GM19025 (cell line): ENCODE measurements at regions not wholly inside any gene's neighbourhood (a gene's known extent, or its start where the extent isn't known, plus 50 kb on each side); places are given as distances from the start of the nearest gene placed in this dataset.
A peak's percentile ranks its signal among the peaks of the same experiment; 100 is the strongest.

ENCODE experiments used
- ATAC-seq: cut with Tn5 transposase; IDR thresholded peaks from one replicate; pipeline ENCODE4 v1.9.1; 2021; ENCODE audit warnings: mild to moderate bottlenecking, low read depth, moderate library complexity; ENCODE audit not compliant: unreplicated experiment

GRCh38 chr2:191598296-191598695 is 79.6 kb upstream of the NABP1 start:
- ATAC-seq = no peak

- ATAC-seq = no peak
Measured at GRCh38 chr2:191601060-191601459, 76.9 kb upstream of the NABP1 start.

GRCh38 chr2:191604154-191604553 is 73.8 kb upstream of the NABP1 start:
- no peak for ATAC-seq

DNA sequence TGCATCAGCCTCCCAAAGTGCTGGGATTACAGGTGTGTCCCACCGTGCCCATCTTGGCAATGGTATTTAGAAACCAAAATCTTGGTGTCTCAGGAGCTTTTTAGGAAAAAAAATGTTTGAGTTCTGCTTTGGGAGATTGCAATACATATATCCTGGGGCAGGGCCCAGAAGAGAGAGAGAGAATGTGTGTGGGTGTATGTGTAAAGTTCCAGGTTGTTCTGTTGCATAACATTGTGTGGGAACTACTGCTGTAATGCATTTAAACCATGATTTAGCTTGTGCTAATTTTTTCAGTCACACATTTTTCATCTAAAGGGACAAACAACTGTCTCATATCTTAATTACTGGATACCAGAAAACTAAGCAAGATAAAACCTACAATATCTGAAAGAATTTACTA is 70.8 kb upstream of the NABP1 start:
- ATAC-seq = no peak

DNA sequence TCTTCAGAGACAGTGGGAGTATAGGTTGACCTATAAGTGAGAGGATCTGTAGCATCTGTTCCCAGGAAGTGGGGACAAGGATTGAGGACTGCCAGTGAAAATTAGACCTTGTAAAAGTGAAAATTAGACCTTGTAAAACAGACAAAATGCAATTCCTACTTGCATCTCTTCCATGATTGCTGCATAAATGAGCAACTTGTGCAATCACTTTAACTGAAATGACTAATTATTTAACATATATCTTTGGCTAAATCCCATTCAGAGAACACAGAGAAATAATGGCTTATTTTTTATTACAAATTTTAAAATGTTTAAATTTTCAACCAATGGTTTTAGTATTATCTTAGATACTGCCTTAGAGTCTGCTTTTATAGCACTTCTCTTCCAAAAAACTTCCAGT is 67.2 kb upstream of the NABP1 start:
- no peak for ATAC-seq

GRCh38 chr2:191611614-191612013 is 66.3 kb upstream of the NABP1 start:
- ATAC-seq = peak; percentile 98

DNA sequence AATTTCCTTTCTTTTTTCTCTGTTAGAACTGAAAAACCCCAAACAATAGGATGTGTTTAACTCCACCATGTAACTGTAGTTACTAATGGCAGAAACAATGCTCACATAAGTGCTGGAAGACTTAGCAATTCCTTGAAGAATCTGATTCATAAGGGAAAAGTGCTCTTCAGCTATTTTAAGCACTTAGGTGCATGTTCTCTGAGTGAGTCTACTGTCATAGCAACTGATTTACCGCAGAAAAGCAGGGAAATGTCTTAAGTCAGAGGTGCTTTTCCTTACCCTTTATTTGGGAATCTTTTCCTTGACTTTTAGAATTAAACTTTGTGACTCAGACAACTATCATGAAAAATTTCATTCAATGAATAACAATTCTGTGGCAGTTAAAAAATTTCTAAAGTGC is 65.4 kb upstream of the NABP1 start:
- no peak for ATAC-seq

DNA sequence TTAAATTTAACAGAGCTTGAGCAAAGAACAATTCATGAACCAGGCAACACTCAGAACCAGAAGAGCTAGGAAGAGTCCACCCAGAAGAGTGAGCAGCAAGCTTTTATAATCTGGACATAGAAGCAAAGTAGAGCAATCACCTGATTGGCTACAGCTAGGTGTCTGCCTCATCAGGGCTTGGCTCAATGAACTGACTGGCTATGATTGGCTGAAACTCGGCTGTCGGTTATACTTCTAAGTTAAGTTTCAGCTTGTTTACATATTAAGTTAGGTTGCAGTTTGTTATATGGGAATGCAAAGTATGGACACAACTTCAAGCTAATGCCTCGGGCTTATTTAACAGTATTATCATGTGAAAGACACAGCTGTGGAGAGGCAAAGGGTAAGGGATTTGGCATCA is 63.2 kb upstream of the NABP1 start:
- no peak for ATAC-seq

- no peak for ATAC-seq
Measured at GRCh38 chr2:191615596-191615995, 62.3 kb upstream of the NABP1 start.

GRCh38 chr2:191617575-191617974 is 60.4 kb upstream of the NABP1 start:
- peak; percentile 78 for ATAC-seq

- no peak for ATAC-seq
Measured at GRCh38 chr2:191618046-191618780, 59.7 kb upstream of the NABP1 start.

DNA sequence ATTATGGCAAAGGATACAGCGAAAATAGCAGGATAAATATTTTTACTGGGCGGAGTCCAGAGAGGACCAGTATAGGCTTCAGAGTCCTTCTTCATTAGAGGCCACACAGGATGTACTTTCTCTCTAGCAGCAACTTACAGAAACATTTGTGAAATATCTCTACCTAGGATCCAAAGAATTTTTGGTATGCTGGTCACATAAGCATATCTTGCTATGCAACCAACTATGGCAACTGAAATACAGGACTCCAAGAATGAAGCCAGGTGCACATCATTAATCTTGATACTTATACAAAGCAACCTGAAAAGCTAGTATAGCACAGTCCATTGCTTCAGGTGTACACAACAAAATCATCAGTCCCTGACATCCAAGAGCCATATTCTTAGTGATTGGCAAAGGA is 59.1 kb upstream of the NABP1 start:
- ATAC-seq = no peak

DNA sequence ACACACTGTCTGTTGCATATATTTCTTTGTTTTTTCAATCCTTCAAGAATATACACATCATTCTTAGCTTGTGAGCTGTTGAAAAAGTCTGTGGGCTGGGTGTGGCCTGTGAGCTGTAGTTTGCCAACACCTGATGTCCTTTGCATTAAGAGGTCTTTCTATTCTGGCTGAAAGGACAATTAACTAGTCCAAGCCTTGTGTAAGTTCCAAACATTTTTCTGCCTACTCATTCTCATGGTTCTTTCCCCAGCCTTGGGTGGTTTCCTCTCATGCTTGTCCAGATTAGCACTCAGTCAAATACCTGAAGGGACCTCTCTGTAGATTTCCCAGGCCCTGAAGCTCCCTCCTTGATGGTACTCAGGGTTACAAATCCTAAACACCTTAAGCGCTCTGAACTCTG is 57.8 kb upstream of the NABP1 start:
- ATAC-seq = no peak

- no peak for ATAC-seq
Measured at GRCh38 chr2:191622374-191623320, 55.3 kb upstream of the NABP1 start.

DNA sequence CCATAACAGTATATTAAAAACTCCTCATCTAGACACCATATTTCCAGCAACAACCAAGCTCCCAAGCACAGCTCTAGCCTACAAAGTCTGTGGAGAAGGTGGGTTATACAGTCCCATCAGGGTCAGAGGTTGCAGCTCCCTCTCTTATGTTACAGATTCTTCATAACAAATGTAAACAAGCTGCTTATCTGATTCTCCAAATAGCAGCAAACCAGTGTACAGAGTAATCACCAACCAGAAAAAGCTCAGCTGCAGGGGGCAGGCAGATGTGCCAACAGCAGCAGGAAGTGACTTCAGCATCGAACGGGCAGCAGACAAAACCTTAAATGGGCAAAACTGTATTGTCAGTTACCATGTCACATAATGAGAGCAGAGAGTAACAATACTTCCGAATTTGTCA is 52.9 kb upstream of the NABP1 start:
- ATAC-seq = peak; percentile 64

DNA sequence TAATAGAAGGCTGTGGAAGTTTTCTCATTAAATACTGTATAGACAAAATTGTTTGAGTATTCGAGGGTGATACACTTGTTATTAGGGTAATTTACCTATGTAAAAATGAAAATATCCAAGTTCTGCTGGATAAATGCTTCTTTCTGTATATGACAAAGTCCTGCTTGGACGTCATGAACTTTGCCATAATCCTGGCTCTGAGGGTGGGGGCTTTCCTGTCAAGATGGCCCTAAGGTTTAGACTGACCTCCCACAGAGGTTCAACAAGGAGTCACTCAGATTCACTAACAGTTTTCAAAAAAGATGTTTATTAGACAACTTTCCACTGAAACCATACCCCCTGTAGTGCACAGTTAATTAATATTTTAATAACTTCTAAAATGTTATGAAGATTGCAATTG is 52.5 kb upstream of the NABP1 start:
- no peak for ATAC-seq

DNA sequence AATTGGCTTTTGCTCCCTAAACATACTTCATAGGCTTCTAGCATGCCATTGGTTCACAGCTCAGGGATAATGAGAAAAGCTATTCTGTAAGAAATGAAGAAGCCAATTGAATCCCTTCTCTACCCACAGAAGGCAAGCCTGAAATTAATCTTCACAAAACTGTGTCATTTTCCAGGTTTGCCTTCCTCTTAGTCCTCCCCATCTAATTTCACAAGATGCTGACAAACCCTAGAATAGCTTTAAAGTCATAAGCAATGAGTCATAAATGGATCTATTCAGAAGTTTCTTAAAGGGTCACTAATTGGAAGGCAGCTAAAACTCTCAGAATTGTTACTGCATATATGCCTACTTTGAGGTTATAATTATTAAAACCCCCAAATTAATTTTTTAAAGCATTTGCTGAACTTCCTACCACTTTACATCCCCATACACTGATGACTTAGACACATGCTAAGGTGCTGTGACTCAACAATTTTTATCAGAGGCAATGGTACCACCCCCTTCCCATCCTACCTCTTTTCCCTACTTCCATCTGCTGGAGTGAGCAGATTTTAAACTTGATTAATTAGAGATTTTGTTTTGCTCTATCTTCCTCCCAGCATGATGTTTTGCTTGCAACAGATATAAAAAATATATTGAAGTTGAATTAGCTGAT is 51.3 kb upstream of the NABP1 start:
- no peak for ATAC-seq

DNA sequence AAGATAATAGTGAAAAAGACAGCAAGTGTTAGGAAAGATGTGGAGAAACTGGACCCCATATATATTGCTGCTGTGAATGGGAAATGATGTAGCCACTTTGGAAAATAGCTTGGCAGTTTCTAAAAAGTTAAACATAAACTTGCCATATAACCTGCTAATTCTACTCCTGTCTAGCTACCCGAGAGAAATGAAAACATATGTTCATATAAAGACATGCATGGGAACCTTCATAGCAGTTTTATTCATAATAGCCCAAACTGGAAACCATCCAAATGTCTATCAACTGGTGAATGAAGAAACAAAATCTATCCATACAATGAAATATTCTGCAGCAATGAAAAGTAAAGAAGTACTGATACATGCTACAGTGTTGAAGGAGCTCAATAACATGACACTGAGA is 50.4 kb upstream of the NABP1 start:
- ATAC-seq = no peak
